GM18520 (cell line): ENCODE measurements at regions not wholly inside any gene's neighbourhood (a gene's known extent, or its start where the extent isn't known, plus 50 kb on each side); places are given as distances from the start of the nearest gene placed in this dataset.
"Not testable (repeated sequence)": the region's sequence is repeated elsewhere in the genome, so short reads cannot be mapped to it uniquely, and the experiment has no call there.

Experiments used
- ATAC-seq: cut with Tn5 transposase; IDR thresholded peaks from one replicate; pipeline ENCODE4 v1.9.1; 2021; ENCODE audit not compliant: unreplicated experiment

- not testable (repeated sequence) for ATAC-seq
These were observed 277.8 kb upstream of the ARHGAP42 start for GRCh38 chr11:100409267-100409666.

- ATAC-seq, result no peak
These were observed 267.6 kb upstream of the ARHGAP42 start for GRCh38 chr11:100419518-100419917.

- ATAC-seq, result no peak
These were observed 252.1 kb upstream of the ARHGAP42 start for GRCh38 chr11:100434821-100435641.

GRCh38 chr11:100438376-100438775 is 248.7 kb upstream of the ARHGAP42 start:
- no peak for ATAC-seq

DNA sequence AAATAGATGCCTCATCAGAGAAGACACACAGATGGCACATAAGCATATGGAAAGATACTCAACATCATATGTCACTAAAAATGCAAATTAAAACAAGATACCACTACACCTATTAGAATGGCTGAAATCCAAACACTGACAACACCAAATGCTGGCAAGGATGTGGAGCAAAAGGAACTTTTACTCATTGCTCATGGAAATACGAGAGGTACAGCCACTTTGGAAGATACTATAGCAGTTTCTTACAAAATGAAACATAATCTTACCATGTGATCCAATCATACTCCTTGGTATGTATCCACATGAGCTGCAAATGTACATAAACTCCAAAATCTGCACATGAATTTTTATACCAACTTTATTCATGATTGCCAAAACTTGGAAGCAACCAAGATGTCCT is 246.0 kb upstream of the ARHGAP42 start:
- no peak for ATAC-seq

DNA sequence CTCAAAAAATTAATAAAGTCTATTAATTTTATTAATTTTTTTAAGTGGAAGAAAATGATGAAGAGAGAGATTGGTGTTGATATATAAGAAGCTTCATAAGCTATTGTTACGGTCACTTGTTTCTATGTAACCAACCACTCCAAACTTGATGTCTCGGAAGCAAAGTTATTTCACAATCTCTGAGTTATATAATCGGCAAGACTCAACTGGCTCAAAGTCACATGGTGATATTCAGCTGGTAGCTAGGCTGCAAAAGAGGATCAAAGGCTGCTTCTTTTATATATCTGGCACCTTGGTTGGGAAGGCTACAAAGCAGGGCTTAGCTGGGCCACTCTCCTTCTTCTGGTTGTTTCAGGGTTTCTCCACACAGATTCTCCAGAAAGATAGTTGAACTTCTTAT is 245.1 kb upstream of the ARHGAP42 start:
- ATAC-seq, result no peak

DNA sequence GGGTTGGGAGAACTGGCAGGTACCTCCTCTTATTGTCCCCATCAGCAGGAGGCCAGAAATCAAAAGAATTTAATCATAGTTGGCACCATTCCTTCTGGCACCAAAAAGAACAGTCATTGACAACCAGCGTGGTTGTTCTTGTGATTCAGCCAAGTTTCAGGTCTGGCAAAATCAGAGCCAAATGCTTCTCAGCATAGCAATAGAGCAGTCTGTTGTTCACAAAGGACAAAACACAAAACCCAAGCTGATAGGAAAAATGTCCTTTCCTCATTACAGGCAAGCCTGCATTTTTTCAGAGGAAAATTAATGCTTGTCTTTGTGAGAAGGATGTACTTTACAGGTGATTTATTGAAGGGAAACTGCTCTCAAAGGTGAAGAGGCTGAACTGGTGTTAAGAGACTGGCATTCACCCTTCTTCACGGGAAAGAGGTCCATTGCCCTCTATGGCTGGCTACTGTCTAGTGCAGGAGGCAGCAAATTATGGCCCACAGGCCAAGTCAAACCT is 241.8 kb upstream of the ARHGAP42 start:
- no peak for ATAC-seq

- not testable (repeated sequence) for ATAC-seq
These were observed 235.2 kb upstream of the ARHGAP42 start for GRCh38 chr11:100451801-100452460.

- ATAC-seq, result no peak
These were observed 227.3 kb upstream of the ARHGAP42 start for GRCh38 chr11:100459811-100460210.

- ATAC-seq, result no peak
These were observed 226.7 kb upstream of the ARHGAP42 start for GRCh38 chr11:100460426-100460825.

DNA sequence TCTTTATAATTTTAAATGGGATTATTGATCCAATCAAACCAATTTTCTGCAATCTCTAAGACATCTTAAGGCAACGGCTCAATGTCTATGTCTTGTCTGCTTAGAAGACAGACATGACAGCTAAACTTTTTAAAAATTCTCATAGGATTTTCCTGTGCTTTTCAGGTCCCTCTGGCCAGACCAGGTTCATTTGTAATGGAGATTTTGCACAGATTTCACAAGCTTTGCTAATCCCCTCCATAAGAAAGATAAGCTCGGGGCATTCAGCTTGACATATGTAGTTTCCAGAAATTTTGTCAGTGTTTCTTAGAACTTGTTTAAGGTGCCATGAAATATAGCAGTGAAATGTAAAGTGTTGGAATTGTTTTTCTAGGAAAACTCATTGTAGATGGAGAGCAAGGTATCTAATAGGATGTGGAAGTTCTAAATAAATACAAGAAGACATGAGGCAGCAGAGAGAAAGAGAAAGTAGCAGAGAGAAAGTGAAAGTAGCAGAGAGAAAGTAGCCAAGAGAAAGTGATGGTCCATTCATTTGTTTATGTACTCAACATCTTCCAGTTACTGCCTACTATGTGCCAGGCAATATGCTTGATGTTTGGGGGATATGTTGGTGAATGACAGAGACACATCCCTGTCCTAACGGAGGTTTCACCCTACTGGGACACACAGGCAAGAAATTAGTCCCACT is 219.1 kb upstream of the ARHGAP42 start:
- ATAC-seq, result no peak

- ATAC-seq, result no peak
These were observed 217.3 kb upstream of the ARHGAP42 start for GRCh38 chr11:100469835-100470234.

- no peak for ATAC-seq
These were observed 214.2 kb upstream of the ARHGAP42 start for GRCh38 chr11:100472727-100473389.

GRCh38 chr11:100473390-100473740 is 213.7 kb upstream of the ARHGAP42 start:
- no peak for ATAC-seq

DNA sequence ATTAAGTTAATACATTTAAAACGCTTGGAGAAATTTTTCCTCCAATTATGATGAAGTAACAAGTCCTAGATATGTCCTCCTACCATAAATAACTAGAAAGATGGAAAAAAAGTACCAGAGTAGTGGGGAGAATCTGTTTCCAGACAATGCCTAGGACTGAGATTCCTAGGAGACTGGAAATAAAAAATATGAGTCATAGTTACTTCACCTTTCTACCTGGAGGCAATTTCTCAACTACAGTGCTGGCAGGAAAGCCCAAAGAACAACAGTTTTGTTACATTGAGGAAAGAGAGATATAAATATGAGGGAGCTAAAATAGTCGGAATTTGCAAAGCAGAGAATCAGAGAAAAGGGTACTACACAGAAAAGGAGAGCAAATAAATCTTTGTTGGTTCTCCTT is 202.1 kb upstream of the ARHGAP42 start:
- ATAC-seq, result no peak

GRCh38 chr11:100498780-100499179 is 188.3 kb upstream of the ARHGAP42 start:
- ATAC-seq, result no peak

DNA sequence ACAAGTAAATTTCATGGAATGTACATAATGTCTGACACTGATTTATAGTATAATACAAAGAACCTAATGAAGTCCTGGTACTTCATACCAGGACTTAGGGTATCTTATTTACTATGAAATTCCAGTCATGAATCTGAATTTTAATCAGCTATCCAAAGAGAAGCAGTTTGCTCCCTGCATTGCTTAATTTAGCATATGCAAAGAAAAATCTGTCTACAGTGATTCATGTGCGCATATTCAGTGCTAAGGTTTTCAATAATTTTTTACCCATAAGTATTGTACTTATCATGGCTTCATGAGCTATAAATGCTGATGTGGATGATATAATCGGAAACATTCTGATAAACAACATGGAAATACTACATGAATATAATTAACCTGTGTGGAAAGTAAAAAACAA is 185.6 kb upstream of the ARHGAP42 start:
- no peak for ATAC-seq

DNA sequence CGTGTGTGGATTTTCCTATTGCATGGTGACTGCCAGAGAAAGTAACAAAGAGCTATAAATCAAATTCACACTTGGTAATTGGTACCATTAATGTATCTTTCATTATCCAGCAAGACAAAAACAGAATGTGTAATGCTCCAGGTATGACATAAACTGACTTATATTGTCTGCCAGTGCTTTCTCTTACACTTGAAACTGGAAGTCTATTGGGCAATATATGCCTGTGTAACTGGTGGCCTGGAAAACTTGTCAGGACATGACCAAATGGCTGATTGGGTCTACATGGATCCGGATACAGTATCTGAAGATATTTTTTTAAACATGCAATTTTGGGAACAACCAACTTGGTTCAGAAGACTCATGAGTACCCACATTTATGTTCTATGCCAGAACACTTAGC is 174.6 kb upstream of the ARHGAP42 start:
- ATAC-seq, result no peak

- ATAC-seq, result no peak
These were observed 172.0 kb upstream of the ARHGAP42 start for GRCh38 chr11:100515087-100515486.

DNA sequence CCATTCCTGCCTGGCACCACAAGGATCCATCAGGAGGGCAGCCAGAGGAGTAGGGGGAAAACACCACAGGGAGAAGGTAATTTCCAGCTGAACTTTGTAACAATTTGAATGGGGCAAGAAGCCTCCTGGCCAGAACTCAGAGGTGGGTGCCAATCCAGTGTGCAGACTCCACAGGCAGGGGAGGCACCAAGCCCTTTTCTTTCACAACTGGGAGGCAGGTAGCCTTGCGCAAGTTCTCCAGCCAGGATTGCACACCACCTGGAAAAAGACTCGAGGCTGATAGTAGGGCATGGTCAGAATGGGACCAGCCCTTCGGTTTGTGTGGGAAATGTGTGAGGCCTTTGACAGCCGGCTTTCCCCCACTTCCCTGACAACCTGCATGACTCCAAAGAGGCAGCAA is 161.9 kb upstream of the ARHGAP42 start:
- ATAC-seq, result no peak

DNA sequence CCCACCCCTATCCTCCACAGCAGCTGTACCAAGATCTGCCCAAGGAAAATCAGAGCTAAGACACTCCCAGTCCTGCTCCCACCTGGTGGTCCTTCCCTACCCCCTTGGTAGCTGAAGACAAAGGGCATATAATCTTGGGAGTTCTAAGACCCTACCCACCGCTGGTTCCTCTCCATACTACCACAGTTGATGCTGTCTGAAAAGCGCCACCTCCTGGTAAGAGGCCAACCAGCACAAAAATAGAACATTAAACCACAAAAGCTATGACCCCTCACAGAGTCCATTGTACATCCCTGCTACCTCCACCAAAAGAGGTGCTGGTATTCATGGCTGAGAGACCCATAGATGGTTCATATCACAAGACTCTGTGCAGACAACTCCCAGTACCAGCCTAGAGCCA is 161.5 kb upstream of the ARHGAP42 start:
- no peak for ATAC-seq
